HEK293 (cell line): ENCODE measurements at regions not wholly inside any gene's neighbourhood (a gene's known extent, or its start where the extent isn't known, plus 50 kb on each side); places are given as distances from the start of the nearest gene placed in this dataset.

Experiments
- KLF16 ChIP-seq: fragments of 450-650 bp; formaldehyde crosslinking; IDR thresholded peaks from 2 replicates; pipeline ENCODE4 v1.5.1; 2017; ENCODE audit warnings: missing biosample characterization, missing genetic modification characterization
- MYNN ChIP-seq: fragments of 450-650 bp; formaldehyde crosslinking; IDR thresholded peaks from 2 replicates; pipeline ENCODE4 v1.5.1; 2016; ENCODE audit warnings: missing biosample characterization, missing genetic modification characterization, borderline replicate concordance
- RBAK ChIP-seq: fragments of 450-650 bp; formaldehyde crosslinking; IDR thresholded peaks from 2 replicates; pipeline ENCODE4 v1.5.1; 2016; ENCODE audit warnings: missing biosample characterization, missing genetic modification characterization
- SP3 ChIP-seq: fragments of 450-650 bp; formaldehyde crosslinking; IDR thresholded peaks from 2 replicates; pipeline ENCODE4 v1.5.1; 2016; ENCODE audit warnings: missing biosample characterization, missing genetic modification characterization
- TRIM28 ChIP-seq: IDR thresholded peaks from 2 replicates; pipeline ENCODE4 v1.6.1; 2011; ENCODE audit warnings: low read length, control low read depth, borderline replicate concordance
- ZBTB17 ChIP-seq: fragments of 450-650 bp; formaldehyde crosslinking; IDR thresholded peaks from 2 replicates; pipeline ENCODE4 v1.5.1; 2016; ENCODE audit warnings: missing biosample characterization, missing genetic modification characterization
- ZFP41 ChIP-seq: fragments of 450-650 bp; formaldehyde crosslinking; IDR thresholded peaks from 2 replicates; pipeline ENCODE4 v1.5.1; 2016; ENCODE audit warnings: missing biosample characterization, missing genetic modification characterization, borderline replicate concordance
- ZNF121 ChIP-seq: fragments of 450-650 bp; formaldehyde crosslinking; IDR thresholded peaks from 2 replicates; pipeline ENCODE4 v1.5.1; 2016; ENCODE audit warnings: missing biosample characterization, missing genetic modification characterization
- ZNF138 ChIP-seq: fragments of 450-650 bp; formaldehyde crosslinking; IDR thresholded peaks from 2 replicates; pipeline ENCODE4 v1.5.1; 2016; ENCODE audit warnings: missing biosample characterization, missing genetic modification characterization, borderline replicate concordance
- ZNF223 ChIP-seq: fragments of 450-650 bp; formaldehyde crosslinking; IDR thresholded peaks from 2 replicates; pipeline ENCODE4 v1.5.1; 2016; ENCODE audit warnings: missing biosample characterization, missing genetic modification characterization
- ZNF341 ChIP-seq: fragments of 450-650 bp; formaldehyde crosslinking; IDR thresholded peaks from 2 replicates; pipeline ENCODE4; 2016; ENCODE audit warnings: low read depth, missing biosample characterization, missing genetic modification characterization
- ZNF366 ChIP-seq: fragments of 450-650 bp; formaldehyde crosslinking; conservative IDR thresholded peaks from 2 replicates; pipeline ENCODE4 v1.5.1; 2016; ENCODE audit warnings: missing biosample characterization, missing genetic modification characterization
- ZNF404 ChIP-seq: fragments of 450-650 bp; formaldehyde crosslinking; IDR thresholded peaks from 2 replicates; pipeline ENCODE4 v1.5.1; 2017; ENCODE audit warnings: missing biosample characterization, missing genetic modification characterization
- ZNF510 ChIP-seq: fragments of 450-650 bp; formaldehyde crosslinking; IDR thresholded peaks from 2 replicates; pipeline ENCODE4 v1.5.1; 2018; ENCODE audit warnings: mild to moderate bottlenecking, missing genetic modification characterization, missing biosample characterization; ENCODE audit not compliant: insufficient replicate concordance
- ZNF529 ChIP-seq: fragments of 450-650 bp; formaldehyde crosslinking; IDR thresholded peaks from 2 replicates; pipeline ENCODE4 v1.5.1; 2017; ENCODE audit warnings: missing genetic modification characterization, missing biosample characterization; ENCODE audit not compliant: insufficient replicate concordance
- ZNF561 ChIP-seq: fragments of 450-650 bp; IDR thresholded peaks from 2 replicates; pipeline ENCODE4 v1.5.1; 2018; ENCODE audit warnings: missing biosample characterization, missing genetic modification characterization, borderline replicate concordance
- ZNF629 ChIP-seq: fragments of 450-650 bp; formaldehyde crosslinking; IDR thresholded peaks from 2 replicates; pipeline ENCODE4 v1.5.1; 2017; ENCODE audit warnings: missing biosample characterization, missing genetic modification characterization
- ZNF654 ChIP-seq: fragments of 450-650 bp; formaldehyde crosslinking; IDR thresholded peaks from 2 replicates; pipeline ENCODE4 v1.5.1; 2016; ENCODE audit warnings: low read depth, missing biosample characterization, missing genetic modification characterization
- ZNF777 ChIP-seq: fragments of 450-650 bp; formaldehyde crosslinking; IDR thresholded peaks from 2 replicates; pipeline ENCODE4 v1.5.1; 2017; ENCODE audit warnings: missing biosample characterization, missing genetic modification characterization, borderline replicate concordance
- ZNF830 ChIP-seq: fragments of 450-650 bp; IDR thresholded peaks from 2 replicates; pipeline ENCODE4 v1.5.0; 2018; ENCODE audit warnings: missing biosample characterization, missing genetic modification characterization, low read depth, mild to moderate bottlenecking, moderate library complexity
- ZXDB ChIP-seq: fragments of 450-650 bp; formaldehyde crosslinking; IDR thresholded peaks from 2 replicates; pipeline ENCODE4 v1.5.1; 2016; ENCODE audit warnings: missing biosample characterization, missing genetic modification characterization
- TF ChIP-seq, protein P1 (sequence below): fragments of 450-650 bp; formaldehyde crosslinking; IDR thresholded peaks from 2 replicates; pipeline ENCODE4 v1.5.1; 2017; ENCODE audit warnings: missing biosample characterization, missing genetic modification characterization
- TF ChIP-seq, protein P2 (sequence below): fragments of 450-650 bp; formaldehyde crosslinking; IDR thresholded peaks from 2 replicates; pipeline ENCODE4 v1.5.1; 2016; ENCODE audit warnings: missing biosample characterization, missing genetic modification characterization
- TF ChIP-seq, protein P3 (sequence below): fragments of 450-650 bp; formaldehyde crosslinking; IDR thresholded peaks from 2 replicates; pipeline ENCODE4 v1.5.1; 2016; ENCODE audit warnings: missing biosample characterization, missing genetic modification characterization
- TF ChIP-seq, protein P4 (sequence below): fragments of 450-650 bp; formaldehyde crosslinking; IDR thresholded peaks from 2 replicates; pipeline ENCODE4 v1.5.1; 2016; ENCODE audit warnings: missing biosample characterization, missing genetic modification characterization
- TF ChIP-seq, protein P5 (sequence below): fragments of 450-650 bp; formaldehyde crosslinking; IDR thresholded peaks from 2 replicates; pipeline ENCODE4; 2016; ENCODE audit warnings: missing biosample characterization, missing genetic modification characterization
- TF ChIP-seq, protein P6 (sequence below): fragments of 450-650 bp; formaldehyde crosslinking; IDR thresholded peaks from 2 replicates; pipeline ENCODE4 v1.5.1; 2016; ENCODE audit warnings: missing biosample characterization, missing genetic modification characterization, low read depth

DNA sequence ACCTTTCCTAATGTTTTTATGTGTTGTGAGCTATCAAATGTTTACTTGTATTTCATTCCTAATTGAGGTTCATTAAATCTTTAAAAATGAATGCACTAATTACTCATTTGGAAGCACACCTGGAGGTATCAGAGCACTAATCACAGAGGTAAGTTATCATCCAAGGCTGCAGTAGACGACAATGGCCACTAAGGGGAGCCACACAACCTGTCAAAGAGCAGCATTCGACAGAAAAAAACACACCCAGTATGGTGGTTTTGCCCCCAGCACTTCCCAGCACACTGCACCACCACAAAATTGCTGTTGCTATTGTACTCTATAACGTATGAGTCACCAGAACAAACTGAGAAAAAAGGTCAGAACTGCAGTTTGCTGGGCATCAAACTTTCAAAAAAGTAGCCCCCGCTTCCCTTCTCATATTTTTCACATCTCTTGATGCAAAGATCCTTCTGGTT, 205.9 kb upstream of the IGF1R start (continued):
- TF ChIP-seq, protein P1, sequence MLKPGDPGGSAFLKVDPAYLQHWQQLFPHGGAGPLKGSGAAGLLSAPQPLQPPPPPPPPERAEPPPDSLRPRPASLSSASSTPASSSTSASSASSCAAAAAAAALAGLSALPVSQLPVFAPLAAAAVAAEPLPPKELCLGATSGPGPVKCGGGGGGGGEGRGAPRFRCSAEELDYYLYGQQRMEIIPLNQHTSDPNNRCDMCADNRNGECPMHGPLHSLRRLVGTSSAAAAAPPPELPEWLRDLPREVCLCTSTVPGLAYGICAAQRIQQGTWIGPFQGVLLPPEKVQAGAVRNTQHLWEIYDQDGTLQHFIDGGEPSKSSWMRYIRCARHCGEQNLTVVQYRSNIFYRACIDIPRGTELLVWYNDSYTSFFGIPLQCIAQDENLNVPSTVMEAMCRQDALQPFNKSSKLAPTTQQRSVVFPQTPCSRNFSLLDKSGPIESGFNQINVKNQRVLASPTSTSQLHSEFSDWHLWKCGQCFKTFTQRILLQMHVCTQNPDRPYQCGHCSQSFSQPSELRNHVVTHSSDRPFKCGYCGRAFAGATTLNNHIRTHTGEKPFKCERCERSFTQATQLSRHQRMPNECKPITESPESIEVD, result peak; percentile 50
- TF ChIP-seq ZNF777 (tag by site-specific recombination) (no peak), ZNF121 (no peak), ZNF629 (tag by site-specific recombination) (peak; percentile 62), ZNF223 (tag by site-specific recombination) (no peak), ZXDB (tag by site-specific recombination) (peak; percentile 30; the same call in 1 of the 2 replicates), TRIM28 (0 out of 2 replicates have a peak, but pooled peaks have one; percentile 46), ZNF366 (tag by site-specific recombination) (no peak), MYNN (tag by site-specific recombination) (peak; percentile 40; the same call in 1 of the 2 replicates), KLF16 (tag by site-specific recombination) (no peak), RBAK (no peak), ZNF341 (tag by site-specific recombination) (peak; percentile 74), ZFP41 (tag by site-specific recombination) (no peak), ZBTB17 (tag by site-specific recombination) (peak; percentile 16; the same call in 1 of the 2 replicates), SP3 (tag by site-specific recombination) (no peak), ZNF529 (tag by site-specific recombination) (no peak), ZNF830 (tag by site-specific recombination) (no peak), ZNF561 (tag by site-specific recombination) (0 out of 2 replicates have a peak, but pooled peaks have one; percentile 54), ZNF654 (tag by site-specific recombination) (peak; percentile 92), ZNF138 (tag by site-specific recombination) (no peak), ZNF404 (no peak), ZNF510 (tag by site-specific recombination) (no peak)
- TF ChIP-seq, protein P2, sequence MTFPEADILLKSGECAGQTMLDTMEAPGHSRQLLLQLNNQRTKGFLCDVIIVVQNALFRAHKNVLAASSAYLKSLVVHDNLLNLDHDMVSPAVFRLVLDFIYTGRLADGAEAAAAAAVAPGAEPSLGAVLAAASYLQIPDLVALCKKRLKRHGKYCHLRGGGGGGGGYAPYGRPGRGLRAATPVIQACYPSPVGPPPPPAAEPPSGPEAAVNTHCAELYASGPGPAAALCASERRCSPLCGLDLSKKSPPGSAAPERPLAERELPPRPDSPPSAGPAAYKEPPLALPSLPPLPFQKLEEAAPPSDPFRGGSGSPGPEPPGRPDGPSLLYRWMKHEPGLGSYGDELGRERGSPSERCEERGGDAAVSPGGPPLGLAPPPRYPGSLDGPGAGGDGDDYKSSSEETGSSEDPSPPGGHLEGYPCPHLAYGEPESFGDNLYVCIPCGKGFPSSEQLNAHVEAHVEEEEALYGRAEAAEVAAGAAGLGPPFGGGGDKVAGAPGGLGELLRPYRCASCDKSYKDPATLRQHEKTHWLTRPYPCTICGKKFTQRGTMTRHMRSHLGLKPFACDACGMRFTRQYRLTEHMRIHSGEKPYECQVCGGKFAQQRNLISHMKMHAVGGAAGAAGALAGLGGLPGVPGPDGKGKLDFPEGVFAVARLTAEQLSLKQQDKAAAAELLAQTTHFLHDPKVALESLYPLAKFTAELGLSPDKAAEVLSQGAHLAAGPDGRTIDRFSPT (tag by site-specific recombination), result no peak
- TF ChIP-seq, protein P3, sequence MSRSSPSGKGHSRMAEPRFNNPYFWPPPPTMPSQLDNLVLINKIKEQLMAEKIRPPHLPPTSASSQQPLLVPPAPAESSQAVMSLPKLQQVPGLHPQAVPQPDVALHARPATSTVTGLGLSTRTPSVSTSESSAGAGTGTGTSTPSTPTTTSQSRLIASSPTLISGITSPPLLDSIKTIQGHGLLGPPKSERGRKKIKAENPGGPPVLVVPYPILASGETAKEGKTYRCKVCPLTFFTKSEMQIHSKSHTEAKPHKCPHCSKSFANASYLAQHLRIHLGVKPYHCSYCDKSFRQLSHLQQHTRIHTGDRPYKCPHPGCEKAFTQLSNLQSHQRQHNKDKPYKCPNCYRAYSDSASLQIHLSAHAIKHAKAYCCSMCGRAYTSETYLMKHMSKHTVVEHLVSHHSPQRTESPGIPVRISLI (tag by site-specific recombination), result peak; percentile 99
- TF ChIP-seq, protein P4, sequence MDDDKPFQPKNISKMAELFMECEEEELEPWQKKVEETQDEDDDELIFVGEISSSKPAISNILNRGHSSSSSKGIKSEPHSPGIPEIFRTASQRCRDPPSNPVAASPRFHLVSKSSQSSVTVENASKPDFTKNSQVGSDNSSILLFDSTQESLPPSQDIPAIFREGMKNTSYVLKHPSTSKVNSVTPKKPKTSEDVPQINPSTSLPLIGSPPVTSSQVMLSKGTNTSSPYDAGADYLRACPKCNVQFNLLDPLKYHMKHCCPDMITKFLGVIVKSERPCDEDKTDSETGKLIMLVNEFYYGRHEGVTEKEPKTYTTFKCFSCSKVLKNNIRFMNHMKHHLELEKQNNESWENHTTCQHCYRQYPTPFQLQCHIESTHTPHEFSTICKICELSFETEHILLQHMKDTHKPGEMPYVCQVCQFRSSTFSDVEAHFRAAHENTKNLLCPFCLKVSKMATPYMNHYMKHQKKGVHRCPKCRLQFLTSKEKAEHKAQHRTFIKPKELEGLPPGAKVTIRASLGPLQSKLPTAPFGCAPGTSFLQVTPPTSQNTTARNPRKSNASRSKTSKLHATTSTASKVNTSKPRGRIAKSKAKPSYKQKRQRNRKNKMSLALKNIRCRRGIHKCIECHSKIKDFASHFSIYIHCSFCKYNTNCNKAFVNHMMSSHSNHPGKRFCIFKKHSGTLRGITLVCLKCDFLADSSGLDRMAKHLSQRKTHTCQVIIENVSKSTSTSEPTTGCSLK, result no peak
- TF ChIP-seq, protein P5, sequence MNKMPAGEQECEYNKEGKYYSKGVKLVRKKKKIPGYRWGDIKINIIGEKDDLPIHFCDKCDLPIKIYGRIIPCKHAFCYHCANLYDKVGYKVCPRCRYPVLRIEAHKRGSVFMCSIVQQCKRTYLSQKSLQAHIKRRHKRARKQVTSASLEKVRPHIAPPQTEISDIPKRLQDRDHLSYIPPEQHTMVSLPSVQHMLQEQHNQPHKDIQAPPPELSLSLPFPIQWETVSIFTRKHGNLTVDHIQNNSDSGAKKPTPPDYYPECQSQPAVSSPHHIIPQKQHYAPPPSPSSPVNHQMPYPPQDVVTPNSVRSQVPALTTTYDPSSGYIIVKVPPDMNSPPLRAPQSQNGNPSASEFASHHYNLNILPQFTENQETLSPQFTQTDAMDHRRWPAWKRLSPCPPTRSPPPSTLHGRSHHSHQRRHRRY, result no peak
- TF ChIP-seq, protein P6, sequence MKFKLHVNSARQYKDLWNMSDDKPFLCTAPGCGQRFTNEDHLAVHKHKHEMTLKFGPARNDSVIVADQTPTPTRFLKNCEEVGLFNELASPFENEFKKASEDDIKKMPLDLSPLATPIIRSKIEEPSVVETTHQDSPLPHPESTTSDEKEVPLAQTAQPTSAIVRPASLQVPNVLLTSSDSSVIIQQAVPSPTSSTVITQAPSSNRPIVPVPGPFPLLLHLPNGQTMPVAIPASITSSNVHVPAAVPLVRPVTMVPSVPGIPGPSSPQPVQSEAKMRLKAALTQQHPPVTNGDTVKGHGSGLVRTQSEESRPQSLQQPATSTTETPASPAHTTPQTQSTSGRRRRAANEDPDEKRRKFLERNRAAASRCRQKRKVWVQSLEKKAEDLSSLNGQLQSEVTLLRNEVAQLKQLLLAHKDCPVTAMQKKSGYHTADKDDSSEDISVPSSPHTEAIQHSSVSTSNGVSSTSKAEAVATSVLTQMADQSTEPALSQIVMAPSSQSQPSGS (tag by site-specific recombination), result no peak
- TF ChIP-seq, all 188 proteins: peak for 29
